Omental fat pad (tissue), 3 donors: ENCODE measurements at regions not wholly inside any gene's neighbourhood (a gene's known extent, or its start where the extent isn't known, plus 50 kb on each side); places are given as distances from the start of the nearest gene placed in this dataset.
A peak's percentile ranks its signal among the peaks of the same experiment; 100 is the strongest.

Experiments
- ATAC-seq: fragments of 150-250 bp; one replicate; pipeline ENCODE4 v1.9.1; 2016; ENCODE audit warnings: mild to moderate bottlenecking, moderate library complexity; ENCODE audit not compliant: low FRiP score
- DNase-seq: peaks from one replicate; pipeline ENCODE4 v3.0.0-alpha.2; 2019; ENCODE audit warnings: low spot score
- CTCF ChIP-seq, 3 donors: fragments of 450-650 bp; IDR thresholded peaks; one replicate each; pipeline ENCODE4 v1.5.1; 2016 to 2017; ENCODE audit warnings: antibody characterized with exemption in 3 of 3, mild to moderate bottlenecking in 3 of 3, moderate library complexity in 2 of 3

DNA sequence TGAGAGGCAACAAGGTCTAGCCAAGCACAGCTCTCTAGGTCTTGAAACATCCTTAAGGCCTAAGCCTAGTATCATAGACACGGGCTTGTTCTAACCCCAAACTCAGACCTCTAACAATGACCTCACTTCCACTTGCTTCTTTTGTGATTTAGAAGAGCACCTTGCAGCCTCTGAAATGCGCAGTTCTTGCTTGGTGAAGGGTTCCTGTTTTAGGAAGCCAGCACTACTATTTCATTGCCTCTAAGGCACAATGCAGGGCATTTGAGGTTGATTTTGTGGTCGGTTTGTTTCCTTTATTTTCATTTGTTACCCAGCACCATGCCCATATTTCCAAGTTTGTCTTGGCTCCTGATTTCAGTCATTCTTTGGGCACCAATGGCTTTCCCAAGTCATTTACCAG lies 117.0 kb upstream of the CYP1B1 start:
- ATAC-seq (no peak), DNase-seq (no peak)
- no peak for TF ChIP-seq CTCF (IDR thresholded peaks at IDR 0.05)

- no peak for DNase-seq
- ATAC-seq: no peak
- TF ChIP-seq CTCF (IDR thresholded peaks at IDR 0.05): no peak
These were observed 116.1 kb upstream of the CYP1B1 start for GRCh38 chr2:38192046-38192445.

GRCh38 chr2:38191516-38191915 lies 115.6 kb upstream of the CYP1B1 start:
- DNase-seq (no peak), ATAC-seq (no peak)
- TF ChIP-seq CTCF (IDR thresholded peaks at IDR 0.05): no peak

- DNase-seq: no peak
- no peak for ATAC-seq
- no peak for TF ChIP-seq CTCF (IDR thresholded peaks at IDR 0.05)
These were observed 114.7 kb upstream of the CYP1B1 start for GRCh38 chr2:38190542-38191218.

GRCh38 chr2:38187541-38188011 lies 111.6 kb upstream of the CYP1B1 start:
- DNase-seq (peak; percentile 40), ATAC-seq (peak; percentile 87)
- TF ChIP-seq CTCF (IDR thresholded peaks at IDR 0.05): no peak

- TF ChIP-seq CTCF (IDR thresholded peaks at IDR 0.05): no peak
- no peak for ATAC-seq
- no peak for DNase-seq
These were observed 109.1 kb upstream of the CYP1B1 start for GRCh38 chr2:38185012-38185491.

DNA sequence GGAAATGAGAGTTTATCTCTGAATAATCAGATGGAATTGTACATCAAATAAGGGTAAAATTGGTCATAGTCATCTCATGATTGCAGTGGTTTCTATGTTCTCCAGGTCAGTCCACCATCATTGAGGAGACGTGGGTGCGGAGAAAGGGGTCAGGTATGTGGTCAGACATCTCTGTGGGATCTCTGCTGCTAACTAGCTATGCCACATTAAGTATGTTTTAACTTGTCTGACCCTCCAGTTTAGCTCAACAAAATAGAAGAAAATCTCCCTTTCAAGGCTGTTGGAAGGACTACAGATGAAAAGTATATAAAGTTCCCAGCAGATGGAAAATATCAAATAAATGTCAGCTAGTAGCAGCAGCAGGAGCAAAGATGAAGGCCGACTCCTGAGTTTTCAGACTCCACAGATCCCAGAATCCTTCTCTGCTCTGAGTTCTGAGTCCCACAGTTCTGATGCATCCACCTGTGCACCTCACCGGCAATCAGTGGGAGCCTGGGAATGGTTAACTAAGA lies 106.6 kb upstream of the CYP1B1 start:
- TF ChIP-seq CTCF (IDR thresholded peaks at IDR 0.05): no peak
- ATAC-seq: no peak
- no peak for DNase-seq
